Stimulated activated CD8-positive, alpha-beta memory T cell treated with anti-CD3 and anti-CD28 coated beads, Interleukin-7, amount 100 ng/mL, for 48 hours (primary cell): ENCODE measurements at regions not wholly inside any gene's neighbourhood (a gene's known extent, or its start where the extent isn't known, plus 50 kb on each side); places are given as distances from the start of the nearest gene placed in this dataset.

ENCODE experiments used
- DNase-seq, 2 donors: peaks; one replicate each; pipeline ENCODE4 v3.0.0-alpha.2; 2020; ENCODE audit warnings: low read depth in 1 of 2; ENCODE audit errors: extremely low read depth in 1 of 2

GRCh38 chr9:2311920-2312319 is 296.8 kb downstream of the SMARCA2 start:
- DNase-seq: no peak

- no peak for DNase-seq
Observed at GRCh38 chr9:2313512-2313911, 298.4 kb downstream of the SMARCA2 start.

- DNase-seq: no peak
Observed at GRCh38 chr9:2317591-2317990, 302.4 kb downstream of the SMARCA2 start.

- DNase-seq: no peak
Observed at GRCh38 chr9:2319421-2319820, 302.2 kb upstream of the VLDLR start.

- no peak for DNase-seq
Observed at GRCh38 chr9:2320114-2320513, 301.5 kb upstream of the VLDLR start.

DNA sequence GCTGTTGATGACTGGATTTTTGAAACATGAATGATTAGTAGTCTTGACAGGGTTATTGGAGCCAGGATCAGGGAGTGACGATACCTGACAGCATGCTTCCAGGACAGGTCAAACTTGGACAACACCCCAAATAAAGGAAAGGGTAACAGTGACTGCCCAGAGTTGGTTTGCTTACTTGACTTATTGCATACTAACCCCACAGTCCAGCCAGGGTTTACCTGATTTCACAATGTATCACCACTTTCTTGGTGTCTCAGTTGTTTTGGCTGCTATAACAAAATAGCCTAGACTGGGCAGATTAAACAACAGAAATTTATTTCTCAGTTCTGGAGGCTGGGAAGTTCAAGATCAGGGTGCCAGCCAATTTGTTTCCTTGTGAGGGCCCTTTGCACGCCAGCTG is 301.0 kb upstream of the VLDLR start:
- DNase-seq: no peak

- DNase-seq: no peak
Observed at GRCh38 chr9:2321523-2322148, 300.0 kb upstream of the VLDLR start.

GRCh38 chr9:2324742-2325141 is 296.8 kb upstream of the VLDLR start:
- no peak for DNase-seq

GRCh38 chr9:2332663-2333062 is 288.9 kb upstream of the VLDLR start:
- DNase-seq: no peak

GRCh38 chr9:2335260-2335659 is 286.3 kb upstream of the VLDLR start:
- DNase-seq: no peak

GRCh38 chr9:2336055-2336454 is 285.5 kb upstream of the VLDLR start:
- DNase-seq: no peak

DNA sequence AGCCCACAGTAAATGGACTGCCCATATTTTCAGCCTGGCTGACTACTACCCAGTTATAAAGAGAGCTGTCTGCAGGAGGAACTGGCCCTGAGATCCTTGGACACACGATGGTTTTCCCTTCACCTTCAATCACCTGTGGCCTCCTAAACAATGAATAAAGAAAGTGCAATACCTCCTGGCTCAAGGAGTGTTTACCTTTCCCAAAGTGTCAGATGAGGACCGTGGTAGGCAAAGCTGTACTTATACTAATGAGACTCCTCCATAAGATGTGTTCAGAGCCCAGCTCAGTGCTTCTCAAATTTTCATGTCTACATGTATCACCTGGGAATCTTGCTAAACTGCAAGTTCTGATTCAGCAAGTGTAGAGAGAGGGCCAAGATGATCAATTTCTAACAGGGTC is 284.5 kb upstream of the VLDLR start:
- no peak for DNase-seq

DNA sequence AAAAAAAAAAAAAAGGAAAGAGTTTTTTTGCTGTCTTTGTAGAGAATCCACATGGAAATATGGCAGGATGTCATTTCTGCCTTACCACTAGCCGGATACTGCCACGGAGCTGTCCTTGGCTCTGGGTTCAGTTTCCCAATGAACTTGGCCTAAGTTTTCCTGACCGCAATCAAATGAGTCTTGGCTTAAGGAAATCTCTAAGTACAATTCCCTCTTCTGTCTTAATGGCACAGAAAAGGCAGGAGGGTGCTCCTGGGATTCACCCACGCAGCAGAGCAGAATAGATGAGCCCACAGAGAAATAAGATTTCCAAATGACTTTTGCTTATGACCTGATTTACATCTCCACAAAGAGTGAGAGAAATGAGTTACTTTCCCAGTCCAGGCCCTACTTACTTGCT is 284.0 kb upstream of the VLDLR start:
- DNase-seq: no peak

DNA sequence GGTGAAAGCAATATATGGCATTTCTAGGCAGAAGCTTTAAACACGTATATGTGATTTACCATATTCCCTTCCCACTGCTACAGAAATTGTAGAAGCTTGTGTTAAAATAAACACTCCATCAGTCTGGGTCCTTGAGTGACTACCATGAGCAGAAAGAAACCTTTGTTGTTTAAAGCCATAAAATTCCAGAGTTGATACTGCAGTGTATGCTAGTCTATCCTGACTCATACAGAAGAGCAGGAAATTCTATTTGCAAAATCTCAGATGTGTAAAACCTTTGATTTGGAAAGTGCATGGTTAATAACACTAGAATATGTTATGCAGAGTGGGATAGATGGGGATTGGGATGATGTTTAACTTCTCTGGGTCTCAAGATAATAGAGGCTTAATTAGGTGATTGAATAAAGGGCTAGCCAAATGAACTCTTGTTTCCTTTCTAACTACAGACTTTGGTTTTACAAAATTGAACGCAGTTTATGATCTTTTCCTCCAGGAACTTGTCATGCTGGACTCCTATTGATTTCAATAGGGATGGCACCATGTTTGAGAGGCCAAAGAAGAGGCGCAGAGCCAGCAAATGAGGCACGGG is 282.7 kb upstream of the VLDLR start:
- DNase-seq: no peak

DNA sequence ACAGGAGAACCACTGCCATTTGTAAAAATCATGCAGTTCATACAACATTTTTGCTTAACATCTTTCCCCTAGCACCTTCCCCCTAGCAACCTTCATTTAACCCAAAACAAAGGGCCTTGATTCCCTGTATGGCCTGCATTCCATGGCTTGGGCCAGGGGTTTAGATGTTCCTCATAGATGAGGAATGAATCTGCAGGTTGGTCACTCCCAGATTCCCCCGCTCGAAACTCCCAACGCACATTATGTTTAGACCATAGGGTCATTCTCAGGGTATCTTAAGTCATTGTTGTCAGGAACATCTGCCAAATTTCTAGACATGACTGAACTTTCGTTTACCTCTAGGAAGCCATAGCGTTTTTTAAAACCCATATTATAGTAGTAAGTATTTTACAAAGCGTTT is 282.2 kb upstream of the VLDLR start:
- DNase-seq: no peak

DNA sequence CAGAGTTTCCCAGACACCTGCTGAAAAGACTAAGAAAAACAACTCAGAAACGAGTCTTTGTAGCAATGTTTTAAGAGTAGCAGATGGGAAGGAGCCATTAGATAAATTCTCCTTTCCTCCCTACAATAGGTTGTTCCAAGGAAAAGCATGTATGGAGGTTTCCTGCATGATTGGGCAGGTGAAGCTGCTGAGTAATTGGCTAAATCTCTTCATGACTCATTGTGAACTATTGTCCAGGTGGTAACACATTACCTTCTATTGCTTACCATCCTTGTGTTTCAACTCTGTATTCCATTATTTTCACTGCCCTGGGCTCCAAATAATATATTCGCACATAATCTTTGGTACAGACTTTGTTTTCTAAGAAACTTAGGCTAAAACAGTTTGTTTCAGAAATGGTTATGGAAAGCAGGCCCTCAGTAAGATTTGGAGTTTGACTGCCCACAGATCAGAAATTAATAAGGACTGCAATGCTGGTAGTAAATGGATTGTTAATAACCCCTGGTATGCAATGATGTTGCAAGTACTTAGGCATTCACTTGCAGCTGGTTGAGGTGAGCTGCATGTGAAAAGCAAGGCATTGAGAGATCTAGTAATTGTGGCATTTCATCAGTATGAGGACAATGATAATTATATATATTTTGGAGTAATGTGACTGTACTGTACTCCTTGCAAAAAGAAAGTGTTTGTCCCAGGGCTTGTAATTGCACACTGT is 281.4 kb upstream of the VLDLR start:
- no peak for DNase-seq

DNA sequence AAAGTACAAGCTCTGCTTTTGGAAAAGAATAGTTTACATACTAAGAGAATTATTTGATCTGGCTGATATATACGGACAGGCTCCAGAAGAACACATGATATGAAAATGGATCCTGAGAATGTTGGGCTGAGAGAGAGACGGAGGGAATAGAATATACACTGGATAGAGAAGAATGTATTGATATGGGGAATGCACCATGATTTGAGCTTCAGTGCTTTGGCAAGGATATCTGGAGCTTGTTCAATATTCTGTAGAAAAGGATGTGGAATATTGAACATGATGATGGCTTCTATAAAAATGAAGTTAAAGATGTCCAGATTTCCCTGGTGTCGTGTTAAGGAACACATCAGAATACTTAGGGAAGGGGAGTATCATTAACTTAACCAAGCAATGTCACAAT is 280.5 kb upstream of the VLDLR start:
- DNase-seq: no peak

DNA sequence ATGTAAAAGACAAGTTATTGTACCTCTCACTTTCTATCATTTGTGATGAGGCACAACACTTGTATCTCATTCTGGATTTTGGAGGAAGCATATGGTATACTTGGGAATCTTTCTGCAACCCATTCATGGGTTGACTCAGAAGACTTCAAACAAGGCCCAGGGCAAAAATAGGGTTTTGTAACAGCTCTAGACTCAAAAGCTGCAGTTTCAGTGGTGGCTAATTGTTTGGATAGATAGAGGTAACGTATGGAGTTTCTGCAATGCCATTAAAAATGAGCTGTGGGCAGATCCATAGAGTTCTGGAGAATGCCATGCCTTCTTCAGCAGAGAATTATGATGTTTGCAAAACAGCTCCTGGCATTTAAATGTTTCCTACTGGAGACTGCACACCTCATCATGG is 279.6 kb upstream of the VLDLR start:
- DNase-seq: no peak

DNA sequence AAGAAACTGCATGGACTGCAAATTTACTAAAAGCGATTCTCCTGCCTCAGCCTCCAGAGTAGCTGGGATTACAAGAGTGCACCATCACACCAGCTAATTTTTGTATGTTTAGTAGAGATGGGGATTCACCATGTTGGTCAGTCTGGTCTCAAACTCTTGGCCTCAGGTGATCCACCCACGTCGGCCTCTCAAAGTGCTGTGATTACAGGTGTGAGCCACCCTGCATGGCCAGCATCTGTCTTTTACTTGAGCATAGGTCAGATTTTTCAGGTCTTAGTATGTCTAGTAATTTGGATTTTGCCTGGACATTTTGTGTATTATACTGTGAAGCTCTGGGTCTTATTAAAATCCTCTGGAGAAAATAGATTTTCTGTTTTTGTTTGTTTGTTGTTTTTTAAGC is 277.8 kb upstream of the VLDLR start:
- no peak for DNase-seq

DNA sequence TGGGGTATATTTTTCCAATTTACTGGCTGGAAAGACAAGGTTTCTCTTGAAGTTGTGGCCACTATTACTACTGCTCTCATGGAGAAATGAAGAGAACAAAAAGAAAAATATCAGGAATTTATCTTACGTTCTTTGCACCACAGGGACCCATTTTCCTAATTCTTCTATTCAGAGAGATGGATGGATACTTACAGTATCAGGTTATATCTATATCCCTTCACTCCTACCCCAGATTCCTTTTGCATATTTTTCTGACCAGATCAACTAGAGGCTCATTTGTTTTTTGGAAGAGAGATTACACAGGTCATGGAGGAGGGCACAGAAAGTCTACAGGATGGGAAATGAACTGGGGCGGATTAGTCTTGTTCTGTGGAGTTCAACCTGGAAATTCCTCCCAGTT is 277.2 kb upstream of the VLDLR start:
- no peak for DNase-seq

- DNase-seq: no peak
Observed at GRCh38 chr9:2345013-2345412, 276.6 kb upstream of the VLDLR start.

GRCh38 chr9:2346277-2346913 is 275.2 kb upstream of the VLDLR start:
- no peak for DNase-seq
